ENCODE measurements at regions not wholly inside any gene's neighbourhood (a gene's known extent, or its start where the extent isn't known, plus 50 kb on each side); places are given as distances from the start of the nearest gene placed in this dataset.

DNA sequence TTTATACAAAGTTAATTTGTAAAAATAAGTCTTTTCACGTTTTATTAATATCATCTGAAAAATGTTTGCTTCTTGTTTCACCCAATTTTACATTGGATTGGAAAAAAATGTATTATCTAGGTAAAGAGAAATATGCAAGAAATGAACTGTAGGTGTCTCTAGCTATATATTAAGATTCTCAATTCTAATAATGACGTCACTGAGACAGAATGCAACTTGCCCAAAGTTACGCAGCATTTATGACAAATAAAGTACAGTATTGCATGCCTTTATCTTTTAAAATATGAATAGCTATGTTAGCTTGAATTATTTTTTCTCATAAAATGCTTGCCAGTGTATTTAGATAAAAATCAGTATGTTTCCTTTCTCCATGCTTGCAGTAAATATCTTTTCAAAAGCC is 728.8 kb downstream of the RERGL start:
- TF ChIP-seq, protein P1, sequence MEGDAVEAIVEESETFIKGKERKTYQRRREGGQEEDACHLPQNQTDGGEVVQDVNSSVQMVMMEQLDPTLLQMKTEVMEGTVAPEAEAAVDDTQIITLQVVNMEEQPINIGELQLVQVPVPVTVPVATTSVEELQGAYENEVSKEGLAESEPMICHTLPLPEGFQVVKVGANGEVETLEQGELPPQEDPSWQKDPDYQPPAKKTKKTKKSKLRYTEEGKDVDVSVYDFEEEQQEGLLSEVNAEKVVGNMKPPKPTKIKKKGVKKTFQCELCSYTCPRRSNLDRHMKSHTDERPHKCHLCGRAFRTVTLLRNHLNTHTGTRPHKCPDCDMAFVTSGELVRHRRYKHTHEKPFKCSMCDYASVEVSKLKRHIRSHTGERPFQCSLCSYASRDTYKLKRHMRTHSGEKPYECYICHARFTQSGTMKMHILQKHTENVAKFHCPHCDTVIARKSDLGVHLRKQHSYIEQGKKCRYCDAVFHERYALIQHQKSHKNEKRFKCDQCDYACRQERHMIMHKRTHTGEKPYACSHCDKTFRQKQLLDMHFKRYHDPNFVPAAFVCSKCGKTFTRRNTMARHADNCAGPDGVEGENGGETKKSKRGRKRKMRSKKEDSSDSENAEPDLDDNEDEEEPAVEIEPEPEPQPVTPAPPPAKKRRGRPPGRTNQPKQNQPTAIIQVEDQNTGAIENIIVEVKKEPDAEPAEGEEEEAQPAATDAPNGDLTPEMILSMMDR (IDR thresholded peaks at IDR 0.05 in 2 of 3, conservative IDR thresholded peaks at IDR 0.05 in 1 of 3; ENCODE audit: insufficient read depth in 2 of 3, low read depth in 1 of 3, low read length in 3 of 3): no peak
- TF ChIP-seq ZNF444 (CRISPR knock-in tag; IDR thresholded peaks at IDR 0.05): no peak
- no peak for TF ChIP-seq CTBP1 (IDR thresholded peaks at IDR 0.05; ENCODE audit: borderline replicate concordance)
- TF ChIP-seq HINFP (tag; conservative IDR thresholded peaks at IDR 0.05; ENCODE audit: low read depth): no peak
- TF ChIP-seq RB1 (IDR thresholded peaks at IDR 0.05; ENCODE audit: low read depth): no peak
- no peak for TF ChIP-seq POU5F1 (IDR thresholded peaks at IDR 0.05; ENCODE audit: borderline replicate concordance, low read depth, low read length, partially characterized antibody)
- no peak for TF ChIP-seq SPI1 (IDR thresholded peaks at IDR 0.05; ENCODE audit: borderline replicate concordance, low read depth, low read length)
- TF ChIP-seq BCL6 (CRISPR knock-in tag; IDR thresholded peaks at IDR 0.05): no peak
- TF ChIP-seq EP400 (IDR thresholded peaks at IDR 0.05): no peak
- no peak for TF ChIP-seq HDAC3 (IDR thresholded peaks at IDR 0.05; ENCODE audit: borderline replicate concordance, partially characterized antibody)
- TF ChIP-seq JUN (IDR thresholded peaks at IDR 0.05; ENCODE audit: borderline replicate concordance, low read depth, low read length): no peak
- no peak for TF ChIP-seq JUN (CRISPR knock-in tag; IDR thresholded peaks at IDR 0.05; ENCODE audit: borderline replicate concordance)

All from K562 (cell line).